H1 (cell line): ENCODE measurements at regions not wholly inside any gene's neighbourhood (a gene's known extent, or its start where the extent isn't known, plus 50 kb on each side); places are given as distances from the start of the nearest gene placed in this dataset.

Source experiments
- EZH2 ChIP-seq: fragments of 200-600 bp; sonication (generic); IDR thresholded peaks from 2 replicates; pipeline ENCODE4 v1.7.1; 2012; ENCODE audit warnings: low read depth, mild to moderate bottlenecking, moderate library complexity, low read length, inconsistent platforms; ENCODE audit not compliant: severe bottlenecking
- JUND ChIP-seq: IDR thresholded peaks from 2 replicates; pipeline ENCODE4 v1.6.1; 2011; ENCODE audit warnings: mild to moderate bottlenecking, improper control_type of control experiment, low read length
- TBP ChIP-seq: IDR thresholded peaks from 2 replicates; pipeline ENCODE4 v1.6.1; 2011; ENCODE audit warnings: low read depth, low read length, improper control_type of control experiment

DNA sequence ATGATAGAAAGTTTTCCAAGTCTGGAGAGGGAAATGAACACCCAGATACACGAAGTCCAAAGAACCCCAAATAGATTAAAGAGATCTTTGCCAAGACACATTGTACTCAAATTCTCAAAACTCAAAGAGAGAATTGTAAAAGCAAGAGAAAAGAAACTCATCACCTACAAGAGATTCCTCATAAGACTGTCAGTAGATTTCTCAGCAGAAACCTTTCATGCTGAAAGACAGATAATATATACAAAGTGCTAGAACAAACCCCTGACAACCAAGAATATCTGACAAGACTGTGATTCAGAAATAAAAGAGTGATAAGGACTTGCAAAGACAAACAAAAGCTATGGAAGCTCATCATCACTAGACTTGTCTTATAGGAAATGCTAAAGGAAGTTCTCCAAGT is 326.7 kb upstream of the ZNF608 start:
- no peak for TF ChIP-seq EZH2
- no peak for TF ChIP-seq JUND
- no peak for TF ChIP-seq TBP
